ENCODE measurements at regions not wholly inside any gene's neighbourhood (a gene's known extent, or its start where the extent isn't known, plus 50 kb on each side); places are given as distances from the start of the nearest gene placed in this dataset.

DNA sequence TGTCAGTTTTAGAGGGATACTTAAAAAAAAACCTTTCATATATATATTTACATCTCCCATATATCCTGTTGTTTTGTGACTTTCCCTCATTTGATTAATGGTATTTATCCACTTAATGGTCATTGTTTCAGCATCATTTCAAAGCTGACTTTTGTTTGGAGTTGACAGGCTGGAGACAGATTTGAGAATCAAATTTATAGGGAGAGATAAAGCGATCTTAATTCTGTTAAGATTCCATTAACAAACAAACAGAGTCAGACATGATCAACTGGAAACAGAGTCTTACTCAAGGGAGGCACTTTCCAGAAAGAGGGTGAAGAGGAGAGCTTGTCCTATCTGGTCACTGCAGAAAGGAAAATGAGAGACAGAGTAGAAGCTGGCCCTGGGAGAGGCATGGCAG, 283.4 kb downstream of the TTLL7 start:
- TF ChIP-seq POLR2AphosphoS5 (IDR thresholded peaks at IDR 0.05; ENCODE audit: low read length) = no peak
- TF ChIP-seq, protein P1, sequence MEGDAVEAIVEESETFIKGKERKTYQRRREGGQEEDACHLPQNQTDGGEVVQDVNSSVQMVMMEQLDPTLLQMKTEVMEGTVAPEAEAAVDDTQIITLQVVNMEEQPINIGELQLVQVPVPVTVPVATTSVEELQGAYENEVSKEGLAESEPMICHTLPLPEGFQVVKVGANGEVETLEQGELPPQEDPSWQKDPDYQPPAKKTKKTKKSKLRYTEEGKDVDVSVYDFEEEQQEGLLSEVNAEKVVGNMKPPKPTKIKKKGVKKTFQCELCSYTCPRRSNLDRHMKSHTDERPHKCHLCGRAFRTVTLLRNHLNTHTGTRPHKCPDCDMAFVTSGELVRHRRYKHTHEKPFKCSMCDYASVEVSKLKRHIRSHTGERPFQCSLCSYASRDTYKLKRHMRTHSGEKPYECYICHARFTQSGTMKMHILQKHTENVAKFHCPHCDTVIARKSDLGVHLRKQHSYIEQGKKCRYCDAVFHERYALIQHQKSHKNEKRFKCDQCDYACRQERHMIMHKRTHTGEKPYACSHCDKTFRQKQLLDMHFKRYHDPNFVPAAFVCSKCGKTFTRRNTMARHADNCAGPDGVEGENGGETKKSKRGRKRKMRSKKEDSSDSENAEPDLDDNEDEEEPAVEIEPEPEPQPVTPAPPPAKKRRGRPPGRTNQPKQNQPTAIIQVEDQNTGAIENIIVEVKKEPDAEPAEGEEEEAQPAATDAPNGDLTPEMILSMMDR (IDR thresholded peaks at IDR 0.05 in 2 of 3, conservative IDR thresholded peaks at IDR 0.05 in 1 of 3; ENCODE audit: control insufficient read depth in 2 of 3, extremely low read depth in 1 of 3, insufficient read depth in 1 of 3, low read depth in 3 of 3, low read length in 3 of 3) = no peak
- TF ChIP-seq, protein P2, sequence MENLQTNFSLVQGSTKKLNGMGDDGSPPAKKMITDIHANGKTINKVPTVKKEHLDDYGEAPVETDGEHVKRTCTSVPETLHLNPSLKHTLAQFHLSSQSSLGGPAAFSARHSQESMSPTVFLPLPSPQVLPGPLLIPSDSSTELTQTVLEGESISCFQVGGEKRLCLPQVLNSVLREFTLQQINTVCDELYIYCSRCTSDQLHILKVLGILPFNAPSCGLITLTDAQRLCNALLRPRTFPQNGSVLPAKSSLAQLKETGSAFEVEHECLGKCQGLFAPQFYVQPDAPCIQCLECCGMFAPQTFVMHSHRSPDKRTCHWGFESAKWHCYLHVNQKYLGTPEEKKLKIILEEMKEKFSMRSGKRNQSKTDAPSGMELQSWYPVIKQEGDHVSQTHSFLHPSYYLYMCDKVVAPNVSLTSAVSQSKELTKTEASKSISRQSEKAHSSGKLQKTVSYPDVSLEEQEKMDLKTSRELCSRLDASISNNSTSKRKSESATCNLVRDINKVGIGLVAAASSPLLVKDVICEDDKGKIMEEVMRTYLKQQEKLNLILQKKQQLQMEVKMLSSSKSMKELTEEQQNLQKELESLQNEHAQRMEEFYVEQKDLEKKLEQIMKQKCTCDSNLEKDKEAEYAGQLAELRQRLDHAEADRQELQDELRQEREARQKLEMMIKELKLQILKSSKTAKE (IDR thresholded peaks at IDR 0.05; ENCODE audit: low read depth, poor library complexity, severe bottlenecking) = no peak
- TF ChIP-seq, protein P3, sequence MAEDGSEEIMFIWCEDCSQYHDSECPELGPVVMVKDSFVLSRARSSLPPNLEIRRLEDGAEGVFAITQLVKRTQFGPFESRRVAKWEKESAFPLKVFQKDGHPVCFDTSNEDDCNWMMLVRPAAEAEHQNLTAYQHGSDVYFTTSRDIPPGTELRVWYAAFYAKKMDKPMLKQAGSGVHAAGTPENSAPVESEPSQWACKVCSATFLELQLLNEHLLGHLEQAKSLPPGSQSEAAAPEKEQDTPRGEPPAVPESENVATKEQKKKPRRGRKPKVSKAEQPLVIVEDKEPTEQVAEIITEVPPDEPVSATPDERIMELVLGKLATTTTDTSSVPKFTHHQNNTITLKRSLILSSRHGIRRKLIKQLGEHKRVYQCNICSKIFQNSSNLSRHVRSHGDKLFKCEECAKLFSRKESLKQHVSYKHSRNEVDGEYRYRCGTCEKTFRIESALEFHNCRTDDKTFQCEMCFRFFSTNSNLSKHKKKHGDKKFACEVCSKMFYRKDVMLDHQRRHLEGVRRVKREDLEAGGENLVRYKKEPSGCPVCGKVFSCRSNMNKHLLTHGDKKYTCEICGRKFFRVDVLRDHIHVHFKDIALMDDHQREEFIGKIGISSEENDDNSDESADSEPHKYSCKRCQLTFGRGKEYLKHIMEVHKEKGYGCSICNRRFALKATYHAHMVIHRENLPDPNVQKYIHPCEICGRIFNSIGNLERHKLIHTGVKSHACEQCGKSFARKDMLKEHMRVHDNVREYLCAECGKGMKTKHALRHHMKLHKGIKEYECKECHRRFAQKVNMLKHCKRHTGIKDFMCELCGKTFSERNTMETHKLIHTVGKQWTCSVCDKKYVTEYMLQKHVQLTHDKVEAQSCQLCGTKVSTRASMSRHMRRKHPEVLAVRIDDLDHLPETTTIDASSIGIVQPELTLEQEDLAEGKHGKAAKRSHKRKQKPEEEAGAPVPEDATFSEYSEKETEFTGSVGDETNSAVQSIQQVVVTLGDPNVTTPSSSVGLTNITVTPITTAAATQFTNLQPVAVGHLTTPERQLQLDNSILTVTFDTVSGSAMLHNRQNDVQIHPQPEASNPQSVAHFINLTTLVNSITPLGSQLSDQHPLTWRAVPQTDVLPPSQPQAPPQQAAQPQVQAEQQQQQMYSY (CRISPR knock-in tag; IDR thresholded peaks at IDR 0.05) = no peak
- TF ChIP-seq FOXM1 (IDR thresholded peaks at IDR 0.05; ENCODE audit: low read depth, low read length) = no peak
- no peak for TF ChIP-seq HDGF (IDR thresholded peaks at IDR 0.05)
- no peak for TF ChIP-seq MYC (IDR thresholded peaks at IDR 0.05; ENCODE audit: insufficient read depth, insufficient read length, insufficient replicate concordance, low read length, severe bottlenecking)
- TF ChIP-seq, protein P4, sequence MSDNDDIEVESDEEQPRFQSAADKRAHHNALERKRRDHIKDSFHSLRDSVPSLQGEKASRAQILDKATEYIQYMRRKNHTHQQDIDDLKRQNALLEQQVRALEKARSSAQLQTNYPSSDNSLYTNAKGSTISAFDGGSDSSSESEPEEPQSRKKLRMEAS (IDR thresholded peaks at IDR 0.05; ENCODE audit: low read depth, low read length) = no peak
- TF ChIP-seq, protein P5, sequence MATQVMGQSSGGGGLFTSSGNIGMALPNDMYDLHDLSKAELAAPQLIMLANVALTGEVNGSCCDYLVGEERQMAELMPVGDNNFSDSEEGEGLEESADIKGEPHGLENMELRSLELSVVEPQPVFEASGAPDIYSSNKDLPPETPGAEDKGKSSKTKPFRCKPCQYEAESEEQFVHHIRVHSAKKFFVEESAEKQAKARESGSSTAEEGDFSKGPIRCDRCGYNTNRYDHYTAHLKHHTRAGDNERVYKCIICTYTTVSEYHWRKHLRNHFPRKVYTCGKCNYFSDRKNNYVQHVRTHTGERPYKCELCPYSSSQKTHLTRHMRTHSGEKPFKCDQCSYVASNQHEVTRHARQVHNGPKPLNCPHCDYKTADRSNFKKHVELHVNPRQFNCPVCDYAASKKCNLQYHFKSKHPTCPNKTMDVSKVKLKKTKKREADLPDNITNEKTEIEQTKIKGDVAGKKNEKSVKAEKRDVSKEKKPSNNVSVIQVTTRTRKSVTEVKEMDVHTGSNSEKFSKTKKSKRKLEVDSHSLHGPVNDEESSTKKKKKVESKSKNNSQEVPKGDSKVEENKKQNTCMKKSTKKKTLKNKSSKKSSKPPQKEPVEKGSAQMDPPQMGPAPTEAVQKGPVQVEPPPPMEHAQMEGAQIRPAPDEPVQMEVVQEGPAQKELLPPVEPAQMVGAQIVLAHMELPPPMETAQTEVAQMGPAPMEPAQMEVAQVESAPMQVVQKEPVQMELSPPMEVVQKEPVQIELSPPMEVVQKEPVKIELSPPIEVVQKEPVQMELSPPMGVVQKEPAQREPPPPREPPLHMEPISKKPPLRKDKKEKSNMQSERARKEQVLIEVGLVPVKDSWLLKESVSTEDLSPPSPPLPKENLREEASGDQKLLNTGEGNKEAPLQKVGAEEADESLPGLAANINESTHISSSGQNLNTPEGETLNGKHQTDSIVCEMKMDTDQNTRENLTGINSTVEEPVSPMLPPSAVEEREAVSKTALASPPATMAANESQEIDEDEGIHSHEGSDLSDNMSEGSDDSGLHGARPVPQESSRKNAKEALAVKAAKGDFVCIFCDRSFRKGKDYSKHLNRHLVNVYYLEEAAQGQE (IDR thresholded peaks at IDR 0.05; ENCODE audit: low read depth, low read length) = no peak
- TF ChIP-seq ASH2L (IDR thresholded peaks at IDR 0.05; ENCODE audit: borderline replicate concordance, low read depth) = no peak
- TF ChIP-seq, protein P6, sequence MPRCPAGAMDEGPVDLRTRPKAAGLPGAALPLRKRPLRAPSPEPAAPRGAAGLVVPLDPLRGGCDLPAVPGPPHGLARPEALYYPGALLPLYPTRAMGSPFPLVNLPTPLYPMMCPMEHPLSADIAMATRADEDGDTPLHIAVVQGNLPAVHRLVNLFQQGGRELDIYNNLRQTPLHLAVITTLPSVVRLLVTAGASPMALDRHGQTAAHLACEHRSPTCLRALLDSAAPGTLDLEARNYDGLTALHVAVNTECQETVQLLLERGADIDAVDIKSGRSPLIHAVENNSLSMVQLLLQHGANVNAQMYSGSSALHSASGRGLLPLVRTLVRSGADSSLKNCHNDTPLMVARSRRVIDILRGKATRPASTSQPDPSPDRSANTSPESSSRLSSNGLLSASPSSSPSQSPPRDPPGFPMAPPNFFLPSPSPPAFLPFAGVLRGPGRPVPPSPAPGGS (IDR thresholded peaks at IDR 0.05; ENCODE audit: borderline replicate concordance, insufficient read depth, low read depth, low read length, poor library complexity, severe bottlenecking) = no peak
- TF ChIP-seq NFIC (IDR thresholded peaks at IDR 0.05; ENCODE audit: low read depth, low read length) = no peak
- TF ChIP-seq MTA2 (IDR thresholded peaks at IDR 0.05; ENCODE audit: low read depth) = no peak
- no peak for TF ChIP-seq POLR2A (IDR thresholded peaks at IDR 0.05; ENCODE audit: low read depth, low read length)
